Activated CD8-positive, alpha-beta memory T cell treated with anti-CD3 and anti-CD28 coated beads for 36 hours (primary cell): ENCODE measurements at regions not wholly inside any gene's neighbourhood (a gene's known extent, or its start where the extent isn't known, plus 50 kb on each side); places are given as distances from the start of the nearest gene placed in this dataset.

Source experiments
- CTCF ChIA-PET: fragments of 350-600 bp; sonication (Branson Sonifier 250); formaldehyde crosslinking; loops from one replicate; lab custom pipeline; 2021; ENCODE audit warnings: antibody characterized with exemption; lab: Charles Lee
- POLR2A ChIA-PET: fragments of 350-600 bp; sonication (Branson Sonifier 250); formaldehyde crosslinking; loops from one replicate; lab custom pipeline; 2021; ENCODE audit warnings: antibody characterized with exemption; lab: Charles Lee

DNA sequence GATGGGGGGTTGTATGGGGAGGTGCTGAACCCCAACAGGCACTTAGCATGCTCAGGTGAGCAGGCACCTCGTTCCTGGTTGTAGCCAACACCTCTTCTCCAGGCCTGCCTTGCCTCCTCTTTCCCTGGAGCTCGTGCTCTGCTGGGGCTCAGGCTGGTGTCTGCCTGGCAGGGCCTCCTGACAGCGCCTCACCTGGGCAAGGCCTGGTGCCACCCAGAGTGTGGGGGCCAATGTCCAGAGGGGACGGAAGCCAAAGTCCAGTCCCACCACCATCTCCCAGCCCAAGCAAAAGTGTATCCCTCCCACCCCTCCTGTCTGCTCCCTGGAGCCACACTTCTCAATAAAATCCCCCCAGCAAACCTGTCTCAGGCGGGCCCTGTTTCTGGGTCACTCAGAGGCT, 304.2 kb upstream of the TNRC6C start:
- ChIA-PET CTCF (no interaction called here), POLR2A (no interaction called here)

DNA sequence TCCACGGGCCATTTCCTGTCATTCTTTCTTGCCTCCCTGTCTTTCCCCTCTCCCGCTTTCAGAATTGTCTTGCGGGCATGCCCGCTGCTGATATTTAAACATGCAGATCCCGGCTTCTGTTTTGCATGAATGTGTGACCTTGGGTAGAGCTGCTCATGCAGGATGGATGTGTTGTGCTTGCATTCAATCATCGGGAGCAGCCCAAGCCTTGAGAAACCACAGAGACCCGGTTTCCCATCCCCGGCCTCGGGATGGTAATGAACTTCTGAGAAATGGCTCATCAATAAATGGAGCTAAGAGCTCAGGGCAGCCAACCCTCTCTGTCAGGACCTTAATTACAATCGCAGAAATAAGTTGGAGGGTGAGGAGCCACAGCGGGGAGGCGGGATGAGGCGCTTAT, 303.7 kb upstream of the TNRC6C start:
- CTCF ChIA-PET: no interaction called here
- POLR2A ChIA-PET: no interaction called here

DNA sequence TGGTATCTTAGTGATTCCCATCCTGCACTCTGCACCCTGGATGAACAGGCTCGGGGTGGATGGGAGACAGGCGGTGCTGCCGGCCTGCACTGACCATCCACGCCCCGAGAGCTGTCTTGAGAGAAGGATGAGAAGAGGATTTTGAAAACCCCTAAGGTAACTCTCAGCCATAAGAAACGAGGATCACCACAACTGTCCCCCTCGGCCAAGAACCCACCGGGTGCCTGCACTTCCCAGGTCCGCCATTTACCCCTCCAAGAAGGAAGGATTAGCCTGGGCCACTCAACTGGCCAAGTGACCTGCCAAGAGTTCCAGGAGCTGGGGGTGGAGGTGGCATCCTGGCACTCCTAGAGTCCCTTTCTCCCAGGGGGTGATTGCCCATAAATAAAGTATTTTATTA, 302.4 kb upstream of the TNRC6C start:
- ChIA-PET POLR2A (no interaction called here), CTCF (no interaction called here)

DNA sequence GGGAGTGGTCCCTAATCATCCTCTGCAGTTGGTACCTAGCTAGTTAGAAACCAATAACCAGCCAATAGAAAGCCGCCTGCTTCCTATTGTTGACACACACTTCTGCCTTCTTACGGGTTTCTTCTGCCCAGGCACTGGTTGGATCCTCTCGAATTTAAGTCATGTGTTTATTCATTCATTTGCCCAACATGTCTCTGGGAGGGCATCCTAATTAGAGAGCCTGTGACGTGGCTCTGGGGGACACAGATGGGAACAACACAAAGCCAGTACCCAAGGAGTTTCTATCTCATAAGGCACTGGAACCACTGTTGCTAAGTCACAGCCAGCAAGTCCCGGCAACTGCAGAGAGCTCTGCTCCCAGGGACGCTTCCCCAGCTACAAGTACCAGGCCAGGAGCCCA, 300.7 kb upstream of the TNRC6C start:
- POLR2A ChIA-PET: no interaction called here

DNA sequence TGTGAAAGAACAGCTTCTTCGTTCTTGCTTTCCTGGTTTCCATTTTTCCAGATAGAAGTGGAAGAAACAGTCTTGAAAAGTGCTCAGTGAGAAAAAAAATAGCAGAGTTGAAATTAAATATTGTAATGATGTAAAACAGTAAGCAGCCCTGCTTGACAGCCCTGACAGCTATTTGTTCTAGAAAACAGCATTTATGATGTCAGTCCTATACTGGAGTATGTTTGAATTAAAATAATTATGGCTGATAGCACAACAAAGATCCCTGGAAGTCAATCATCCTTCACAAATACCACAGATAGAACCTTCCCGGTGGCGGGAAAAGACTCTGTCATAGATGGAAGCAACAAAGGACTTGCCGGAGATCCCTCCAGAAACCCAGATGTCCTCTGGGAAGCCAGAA, 298.0 kb upstream of the TNRC6C start:
- ChIA-PET POLR2A (no interaction called here), CTCF (no interaction called here)

More for the DNA sequence above, 300.7 kb upstream of the TNRC6C start:
- CTCF ChIA-PET: interaction anchor here (1.1 kb wide), 1 partner anchor 84 kb away, joined by 3 read pairs; no protein-coding TSS in a partner anchor

DNA sequence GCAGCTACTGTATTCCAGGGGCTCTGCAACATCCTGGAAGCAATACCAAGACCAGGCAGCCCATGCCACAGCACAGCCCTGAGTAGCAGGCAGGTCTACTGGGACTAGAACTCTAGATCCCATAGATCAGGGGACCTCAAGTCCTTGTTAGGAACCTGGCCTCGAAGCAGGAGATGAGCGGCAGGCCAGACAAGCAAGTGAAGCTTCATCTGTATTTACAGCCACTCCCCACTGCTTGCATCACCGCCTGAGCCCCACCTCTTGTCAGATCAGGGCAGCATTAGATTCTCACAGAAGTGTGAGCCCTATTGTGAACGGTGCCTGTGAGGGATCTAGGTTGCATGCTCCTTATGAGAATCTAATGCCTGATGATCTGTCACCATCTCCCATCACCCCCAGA, 295.7 kb upstream of the TNRC6C start:
- POLR2A ChIA-PET: no interaction called here

DNA sequence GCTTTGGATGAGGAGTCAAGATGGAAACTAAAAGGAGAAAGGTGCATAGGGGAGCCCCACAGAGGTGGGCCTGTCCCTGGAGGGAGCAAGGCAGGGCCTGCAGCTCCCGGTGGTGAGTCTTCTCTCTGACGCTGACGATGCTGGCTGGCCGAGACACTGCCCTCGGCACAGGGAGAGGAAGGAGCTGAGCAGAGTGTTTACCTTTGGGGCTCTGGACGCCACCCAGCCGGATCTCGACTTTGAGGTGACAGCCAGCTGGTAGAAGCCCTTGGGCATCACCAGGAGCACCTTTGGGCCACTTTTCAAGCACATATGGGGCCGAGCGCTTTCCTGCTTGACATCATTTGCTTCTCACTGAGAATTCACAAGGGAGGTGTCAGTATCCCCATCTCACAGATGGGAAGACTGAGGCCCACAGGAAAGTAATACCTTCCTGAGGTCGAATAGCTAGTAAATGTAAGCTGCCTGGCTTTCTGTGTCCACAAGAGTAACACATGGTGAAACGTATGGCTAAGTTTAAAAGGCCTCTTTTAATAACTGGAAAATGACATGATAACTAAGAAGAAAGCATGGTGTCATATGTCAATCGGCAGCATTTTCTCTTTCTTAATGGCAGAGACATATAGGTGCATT, 294.3 kb upstream of the TNRC6C start:
- ChIA-PET POLR2A (interaction anchor here (1.0 kb wide), 1 partner anchor 19 kb away, joined by 3 read pairs; no protein-coding TSS in a partner anchor), CTCF (interaction anchor here (4.0 kb wide), 1 partner anchor 19 kb away, joined by 17 read pairs; no protein-coding TSS in a partner anchor)

More for the DNA sequence above, 295.7 kb upstream of the TNRC6C start:
- CTCF ChIA-PET: no interaction called here

DNA sequence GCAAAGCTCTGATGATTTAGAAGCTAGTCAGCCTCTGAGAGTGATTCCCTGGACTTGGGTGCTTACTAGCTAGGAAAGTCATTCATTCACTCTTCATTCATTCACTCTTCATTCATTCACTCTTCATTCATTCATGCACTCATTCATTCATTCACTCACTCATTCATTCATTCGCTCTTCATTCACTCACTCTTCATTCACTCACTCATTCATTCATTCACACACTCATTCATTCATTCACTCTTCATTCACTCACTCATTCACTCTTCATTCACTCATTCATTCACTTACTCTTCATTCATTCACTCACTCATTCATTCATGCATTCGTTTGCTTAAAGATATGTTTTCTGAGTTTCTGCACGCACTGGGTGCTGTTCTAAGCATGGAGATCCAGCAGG, 292.7 kb upstream of the TNRC6C start:
- POLR2A ChIA-PET: no interaction called here
- CTCF ChIA-PET: interaction anchor here (4.0 kb wide), 1 partner anchor 21 kb away, joined by 17 read pairs; no protein-coding TSS in a partner anchor

DNA sequence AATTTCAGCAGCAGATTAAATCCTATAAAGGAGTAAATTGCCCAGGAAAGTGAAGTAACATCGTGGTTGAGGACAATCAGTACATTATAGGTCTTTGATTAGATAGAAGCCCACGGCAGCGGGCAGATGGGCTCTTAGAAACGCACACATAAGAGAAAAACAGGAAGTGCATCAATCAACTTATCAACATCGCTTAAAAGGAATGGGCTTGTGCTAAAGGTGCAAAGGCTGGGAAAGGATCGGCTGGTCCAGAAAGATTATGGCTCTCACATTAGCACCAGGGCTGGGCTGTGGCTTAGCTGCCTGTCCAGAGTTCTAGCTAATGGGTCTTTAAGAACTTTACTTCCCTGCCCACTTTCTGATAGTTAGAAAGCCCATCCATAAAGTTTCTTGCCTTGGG, 292.0 kb upstream of the TNRC6C start:
- POLR2A ChIA-PET: interaction anchor here (0.9 to 1.3 kb wide), 3 partner anchors 21 to 353 kb away, joined by 3 to 15 read pairs (median 10); partner anchors contain the start of gene TNRC6C
- CTCF ChIA-PET: interaction anchor here (0.6 to 4.0 kb wide), 2 partner anchors 21 to 276 kb away, joined by 6 to 17 read pairs; no protein-coding TSS in a partner anchor

DNA sequence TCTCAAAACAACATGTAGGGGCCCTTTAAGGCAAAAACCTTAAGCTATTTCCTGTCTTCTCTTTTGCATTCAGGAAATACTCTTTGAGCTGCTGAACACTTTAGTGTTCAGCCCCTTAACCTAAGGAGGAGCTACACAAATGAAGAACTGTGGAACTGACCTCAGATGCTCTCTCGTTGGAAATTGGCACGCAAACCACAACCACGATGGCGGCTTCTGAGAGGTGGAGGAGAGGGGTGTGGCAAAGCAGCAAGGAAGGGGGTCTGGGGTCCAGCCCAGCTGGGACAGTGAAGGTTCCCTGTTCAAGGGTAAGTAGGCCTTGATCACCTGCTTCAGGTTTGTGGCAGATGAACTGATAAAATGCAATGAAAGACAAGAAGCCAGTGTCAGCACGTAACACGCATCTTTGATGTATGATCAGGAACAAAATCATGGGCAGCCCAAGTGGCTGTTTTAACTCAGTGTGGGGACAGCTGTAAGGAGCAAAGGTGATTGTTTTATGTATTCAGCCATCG, 291.6 kb upstream of the TNRC6C start:
- CTCF ChIA-PET: interaction anchor here (0.6 to 4.0 kb wide), 2 partner anchors 22 to 277 kb away, joined by 6 to 17 read pairs; no protein-coding TSS in a partner anchor
- POLR2A ChIA-PET: interaction anchor here (0.6 to 1.3 kb wide), 4 partner anchors 22 to 353 kb away, joined by 3 to 15 read pairs (median 6); partner anchors contain the start of gene TNRC6C

DNA sequence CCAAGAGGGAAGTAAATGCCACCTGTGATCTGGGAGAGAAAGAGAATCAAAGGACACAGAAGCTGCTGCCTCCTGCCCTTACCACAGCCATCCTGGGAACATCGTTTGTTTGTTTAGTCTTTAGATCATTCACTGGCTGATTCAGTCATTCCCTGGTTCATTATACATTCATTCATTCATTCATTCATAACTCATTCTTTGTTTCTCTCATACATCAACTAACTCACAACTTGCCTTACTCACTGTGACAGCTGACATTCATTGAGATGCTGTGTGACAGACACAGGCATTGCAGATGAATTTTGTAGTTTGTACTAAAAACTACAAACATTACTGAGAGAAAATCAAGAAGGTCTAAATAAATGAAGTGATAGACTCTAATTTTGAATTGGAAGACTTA, 291.0 kb upstream of the TNRC6C start:
- POLR2A ChIA-PET: interaction anchor here (0.6 to 1.3 kb wide), 3 partner anchors 22 to 291 kb away, joined by 3 to 15 read pairs (median 10); partner anchors contain the start of gene TNRC6C
- CTCF ChIA-PET: interaction anchor here (4.0 kb wide), 1 partner anchor 22 kb away, joined by 17 read pairs; no protein-coding TSS in a partner anchor

DNA sequence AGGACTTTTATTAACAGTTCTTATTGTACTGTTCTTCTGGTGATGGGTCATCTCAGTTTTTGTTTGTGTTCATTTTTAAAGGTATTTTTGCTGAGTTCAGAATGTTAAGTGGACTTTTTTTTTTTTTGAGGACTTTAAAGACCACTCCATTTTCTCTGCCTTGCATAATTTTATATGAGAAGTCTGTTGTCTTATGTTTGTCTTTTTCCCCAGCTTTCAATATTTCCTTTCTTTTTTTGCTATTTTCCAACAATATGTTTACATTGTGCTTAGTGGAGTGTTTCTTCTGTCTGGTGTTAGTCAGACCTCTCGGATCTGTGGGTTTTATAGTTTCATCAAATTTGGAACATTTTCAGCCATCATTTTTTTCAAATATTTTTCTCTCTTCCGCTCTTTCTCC, 290.0 kb upstream of the TNRC6C start:
- ChIA-PET POLR2A (no interaction called here), CTCF (no interaction called here)

DNA sequence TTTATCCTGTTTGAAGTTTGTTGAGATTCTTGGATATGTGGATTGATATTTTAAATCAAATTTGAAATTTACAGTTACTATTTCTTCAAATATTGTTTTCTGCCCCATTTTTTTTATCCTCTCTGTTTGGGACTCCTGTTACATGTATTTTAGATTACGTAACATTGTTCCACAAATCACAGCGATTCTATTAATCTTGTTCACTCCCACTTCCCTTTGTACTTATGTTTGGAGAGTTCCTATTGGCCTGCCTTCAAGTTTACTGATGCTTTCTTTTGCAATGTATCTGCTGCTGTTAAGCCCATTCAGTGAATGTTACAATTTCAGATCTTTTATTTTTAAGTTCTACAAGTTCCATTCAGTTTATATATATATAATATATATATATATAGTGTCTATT, 288.3 kb upstream of the TNRC6C start:
- CTCF ChIA-PET: no interaction called here

DNA sequence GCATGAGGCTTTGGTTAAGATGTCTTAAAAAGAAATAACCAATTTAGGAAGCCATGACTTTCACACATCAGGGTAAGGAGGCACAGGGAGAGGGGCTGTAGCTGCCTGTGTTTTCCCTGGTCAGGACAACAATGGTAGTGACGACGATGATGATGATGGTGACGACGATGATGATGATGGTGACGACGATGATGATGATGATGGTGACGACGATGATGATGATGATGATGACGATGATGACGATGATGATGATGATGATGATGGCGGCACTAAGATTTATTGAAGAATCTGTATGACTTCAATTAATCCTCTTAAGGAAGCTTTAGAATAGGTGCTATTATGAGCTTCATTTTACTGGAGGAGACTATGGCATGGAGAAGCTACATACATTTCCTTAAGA, 284.1 kb upstream of the TNRC6C start:
- CTCF ChIA-PET: no interaction called here
- POLR2A ChIA-PET: no interaction called here

More for the DNA sequence above, 288.3 kb upstream of the TNRC6C start:
- POLR2A ChIA-PET: no interaction called here

DNA sequence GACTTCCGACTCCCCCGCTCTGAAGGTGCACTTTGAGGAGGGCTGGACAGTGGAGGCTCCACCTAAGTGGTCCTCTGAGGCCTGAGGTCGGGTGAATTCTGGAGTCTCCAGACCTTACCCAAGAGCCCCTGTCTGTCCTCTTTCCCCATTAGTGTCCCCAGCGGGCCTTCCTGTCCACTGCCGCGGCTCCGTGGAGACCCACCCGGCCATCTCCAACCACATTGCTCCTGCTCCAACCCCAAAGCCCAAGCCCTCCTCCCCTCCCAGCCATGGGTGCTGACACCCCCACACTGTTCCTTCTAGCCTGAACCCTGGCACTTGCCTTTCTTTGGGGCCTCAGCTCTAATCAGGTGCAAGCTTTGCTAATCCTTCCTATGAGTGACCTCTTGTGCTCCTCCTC, 283.1 kb upstream of the TNRC6C start:
- CTCF ChIA-PET: no interaction called here
- POLR2A ChIA-PET: no interaction called here

DNA sequence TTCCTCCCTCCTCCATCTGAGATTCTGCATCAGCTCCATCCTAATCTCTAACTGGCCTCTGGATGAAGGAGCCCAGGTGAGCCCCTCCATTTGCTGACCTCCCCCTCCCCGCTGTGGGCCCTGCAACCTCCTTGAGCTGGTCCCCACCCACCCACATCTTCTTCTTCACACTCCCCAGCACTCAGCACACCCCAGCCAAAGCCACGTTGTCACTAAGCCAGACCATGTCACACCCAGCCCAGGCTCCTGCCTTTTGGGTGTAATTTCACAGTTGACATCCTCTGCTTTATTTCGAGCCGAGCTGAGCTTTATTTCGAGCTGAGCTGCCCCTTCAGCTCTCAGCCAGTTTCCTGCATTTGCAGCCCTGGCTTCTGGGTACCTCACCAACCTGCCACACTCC, 282.7 kb upstream of the TNRC6C start:
- POLR2A ChIA-PET: no interaction called here

DNA sequence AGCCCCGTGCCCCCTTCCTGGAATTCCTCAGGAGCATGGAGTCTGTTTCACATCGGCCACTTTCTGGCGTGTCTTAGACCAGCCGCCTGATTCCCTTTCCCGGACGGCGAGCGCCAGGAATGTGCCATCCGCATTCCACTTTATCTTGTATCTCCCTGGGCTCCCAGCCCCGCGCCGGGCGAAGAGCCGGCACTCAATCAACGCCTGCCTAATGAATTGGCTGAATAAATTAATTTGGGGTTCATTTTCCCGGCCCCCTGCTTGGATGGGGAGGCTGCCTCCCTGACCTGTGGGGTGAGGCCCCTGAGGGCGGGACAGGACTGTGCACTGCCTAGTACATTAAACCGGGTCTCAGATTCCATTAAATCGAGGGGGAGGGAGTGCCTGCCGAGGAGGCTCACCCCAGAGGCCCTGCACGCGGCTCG, 282.3 kb upstream of the TNRC6C start:
- POLR2A ChIA-PET: no interaction called here
- CTCF ChIA-PET: no interaction called here

More for the DNA sequence above, 282.7 kb upstream of the TNRC6C start:
- CTCF ChIA-PET: no interaction called here

DNA sequence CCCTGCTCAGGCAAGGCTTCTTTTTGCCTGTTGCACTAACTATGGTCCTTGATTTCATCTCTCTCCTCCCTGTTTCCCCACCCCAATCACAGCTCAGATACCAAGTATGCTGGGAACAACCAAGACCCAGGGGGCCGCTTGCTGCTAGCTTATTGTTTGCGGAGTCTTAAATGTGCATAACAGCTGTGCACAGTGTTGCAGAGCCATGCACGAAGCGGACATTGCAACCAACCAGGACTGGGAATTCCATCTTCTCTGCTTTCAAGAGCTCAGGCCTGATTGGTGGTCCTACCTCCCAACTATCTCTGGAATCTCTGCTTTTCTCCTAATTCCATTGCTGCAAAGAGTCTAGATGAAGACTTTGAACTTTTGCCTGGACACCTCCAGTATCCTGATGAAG, 281.3 kb upstream of the TNRC6C start:
- ChIA-PET POLR2A (interaction anchor here (0.5 to 0.6 kb wide), 2 partner anchors 38 to 329 kb away, joined by 4 to 5 read pairs; no protein-coding TSS in a partner anchor), CTCF (no interaction called here)

DNA sequence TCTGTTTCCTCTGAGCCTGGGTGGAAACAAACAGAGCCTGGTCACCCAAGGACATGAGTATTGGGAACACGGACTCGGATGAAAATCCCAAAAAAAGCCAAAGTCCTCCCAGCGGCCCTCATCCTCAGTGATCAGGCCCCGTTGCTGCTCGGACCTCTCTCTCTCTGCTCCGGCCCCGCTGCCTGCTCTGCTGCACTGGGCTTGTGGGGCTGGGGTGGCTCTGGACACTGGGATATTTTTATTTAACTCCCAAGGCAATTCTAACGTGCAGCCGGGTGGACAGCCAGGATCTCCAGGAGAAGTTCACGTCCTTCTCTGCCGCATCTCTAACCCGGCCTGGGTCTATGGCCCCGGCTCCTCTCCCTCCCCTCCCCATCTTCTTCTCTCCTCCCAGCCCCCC, 280.9 kb upstream of the TNRC6C start:
- CTCF ChIA-PET: no interaction called here
- POLR2A ChIA-PET: interaction anchor here (0.5 kb wide), 1 partner anchor 38 kb away, joined by 4 read pairs; no protein-coding TSS in a partner anchor

DNA sequence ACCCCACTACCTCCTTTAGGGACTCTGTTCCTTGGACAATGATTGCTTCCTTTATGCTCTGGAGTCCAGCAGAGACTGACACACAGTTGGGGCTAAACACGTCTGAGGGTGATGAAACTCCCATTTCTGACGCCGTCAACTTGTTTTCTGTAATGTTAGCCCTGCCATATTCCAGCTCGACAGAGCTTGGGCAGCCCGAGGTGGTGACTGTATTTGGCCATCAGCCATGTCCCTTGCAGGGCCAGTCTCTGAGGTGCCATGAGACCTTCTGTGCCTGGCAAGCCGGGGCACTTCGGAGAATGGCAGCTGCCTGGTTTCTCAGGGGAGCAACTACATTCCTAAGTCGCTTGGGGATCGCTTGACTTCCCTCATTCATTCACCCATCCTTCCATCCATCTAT, 278.9 kb upstream of the TNRC6C start:
- ChIA-PET POLR2A (no interaction called here), CTCF (no interaction called here)
